BJ (cell line): ENCODE measurements at regions not wholly inside any gene's neighbourhood (a gene's known extent, or its start where the extent isn't known, plus 50 kb on each side); places are given as distances from the start of the nearest gene placed in this dataset.

ENCODE experiments used
- CTCF ChIA-PET: fragments of 350-600 bp; formaldehyde crosslinking; extraction: SDS; loops from one replicate; lab custom pipeline; 2021; ENCODE audit warnings: antibody characterized with exemption, inconsistent platforms; lab: Yijun Ruan, JAX
- POLR2A ChIA-PET: fragments of 300-600 bp; sonication (Branson Sonifier 250); formaldehyde crosslinking; extraction: SDS; loops from one replicate; lab custom pipeline; 2021; ENCODE audit warnings: antibody characterized with exemption; lab: Charles Lee
- DNase-seq: peaks from one replicate; pipeline ENCODE4 v3.0.0-alpha.2; 2011; ENCODE audit warnings: low read depth
- H3K27me3 ChIP-seq: 2 replicates; pipeline ENCODE4 v1.6.0; 2011; ENCODE audit warnings: low read length; ENCODE audit not compliant: control insufficient read depth, insufficient read depth
- H3K36me3 ChIP-seq: 2 replicates; pipeline ENCODE4 v1.5.1; 2011; ENCODE audit warnings: low read length; ENCODE audit not compliant: control insufficient read depth, insufficient read depth
- H3K4me3 ChIP-seq: 2 replicates; pipeline ENCODE4 v1.5.1; 2011; ENCODE audit warnings: low read depth, mild to moderate bottlenecking, control low read depth, low read length
- CTCF ChIP-seq: IDR thresholded peaks from 2 replicates; pipeline ENCODE4 v1.5.1; 2011; ENCODE audit warnings: low read depth, mild to moderate bottlenecking, control low read depth, inconsistent platforms, low read length, moderate library complexity; ENCODE audit not compliant: insufficient read depth

GRCh38 chr4:89604951-89605350, 232.0 kb downstream of the SNCA start:
- POLR2A ChIA-PET, result no interaction called here
- Histone ChIP-seq H3K4me3 (no peak overlapping the region), H3K27me3 (no peaks in the 10 kb centered on the region), H3K36me3 (no peaks in the 10 kb centered on the region)
- CTCF ChIA-PET, result no interaction called here
- TF ChIP-seq CTCF, result no peak
- no peak for DNase-seq

- peak; percentile 3 for DNase-seq
- CTCF ChIA-PET, result no interaction called here
- no peak for TF ChIP-seq CTCF
These were observed 237.9 kb downstream of the SNCA start for GRCh38 chr4:89599026-89599425.

GRCh38 chr4:89598602-89599001, 238.4 kb downstream of the SNCA start:
- peak; percentile 22; the same call in 1 of the 2 replicates for TF ChIP-seq CTCF
- no peaks in the 10 kb centered on the region for H3K36me3 ChIP-seq
- no peaks in the 10 kb centered on the region for H3K27me3 ChIP-seq
- CTCF ChIA-PET, result no interaction called here
- no peak overlapping the region for H3K4me3 ChIP-seq
- POLR2A ChIA-PET, result no interaction called here
- DNase-seq, result no peak

More at GRCh38 chr4:89599026-89599425, 237.9 kb downstream of the SNCA start:
- Histone ChIP-seq H3K36me3 (no peaks in the 10 kb centered on the region), H3K27me3 (no peaks in the 10 kb centered on the region), H3K4me3 (no peak overlapping the region)
- POLR2A ChIA-PET, result no interaction called here

- no peaks in the 10 kb centered on the region for H3K36me3 ChIP-seq
- H3K4me3 ChIP-seq, result no peak overlapping the region
- ChIA-PET CTCF (interaction anchor here (1.0 kb wide), 1 partner anchor 15 kb away, joined by 3 read pairs; no protein-coding TSS in a partner anchor), POLR2A (no interaction called here)
- H3K27me3 ChIP-seq, result no peaks in the 10 kb centered on the region
- TF ChIP-seq CTCF, result no peak
- peak; percentile 2 for DNase-seq
These were observed 241.7 kb downstream of the SNCA start for GRCh38 chr4:89595125-89595789.

- no peak for DNase-seq
- H3K27me3 ChIP-seq, result no peaks in the 10 kb centered on the region
- no peak overlapping the region for H3K4me3 ChIP-seq
- ChIA-PET POLR2A (no interaction called here), CTCF (interaction anchor here (0.6 kb wide), 1 partner anchor 1356 kb away, joined by 3 read pairs; no protein-coding TSS in a partner anchor)
- H3K36me3 ChIP-seq, result no peaks in the 10 kb centered on the region
- no peak for TF ChIP-seq CTCF
These were observed 246.8 kb downstream of the SNCA start for GRCh38 chr4:89590128-89590527.
